NCI-H1417 (cell line): ENCODE measurements at regions not wholly inside any gene's neighbourhood (a gene's known extent, or its start where the extent isn't known, plus 50 kb on each side); places are given as distances from the start of the nearest gene placed in this dataset.
"Not testable (repeated sequence)": the region's sequence is repeated elsewhere in the genome, so short reads cannot be mapped to it uniquely, and the experiment has no call there.

Experiments used
- DNase-seq, 3 experiments: peaks; one replicate each; lab custom pipeline; 2025; lab: John Stamatoyannopoulos, UW

- DNase-seq, result no peak
Observed at GRCh38 chr3:78086150-78086549, 1046.3 kb downstream of the ROBO2 start.

- no peak for DNase-seq
Observed at GRCh38 chr3:78087134-78087533, 1047.2 kb downstream of the ROBO2 start.

- DNase-seq, result no peak
Observed at GRCh38 chr3:78088006-78088405, 1048.1 kb downstream of the ROBO2 start.

- DNase-seq, result no peak
Observed at GRCh38 chr3:78090382-78090781, 1050.5 kb downstream of the ROBO2 start.

GRCh38 chr3:78091478-78092119, 1051.7 kb downstream of the ROBO2 start:
- DNase-seq, result peak in 2 of 3 experiments; percentile 12 to 72

- DNase-seq, result not testable (repeated sequence)
Observed at GRCh38 chr3:78092574-78092973, 1052.7 kb downstream of the ROBO2 start.

GRCh38 chr3:78096488-78097255, 1056.8 kb downstream of the ROBO2 start:
- DNase-seq, result no peak

GRCh38 chr3:78098367-78098766, 1058.5 kb downstream of the ROBO2 start:
- no peak for DNase-seq

GRCh38 chr3:78101384-78101783, 1061.5 kb downstream of the ROBO2 start:
- no peak for DNase-seq

GRCh38 chr3:78108269-78108961, 1068.5 kb downstream of the ROBO2 start:
- not testable (repeated sequence) for DNase-seq

GRCh38 chr3:78112291-78113010, 1072.6 kb downstream of the ROBO2 start:
- DNase-seq, result peak in 2 of 3 experiments; percentile 24 to 69

- DNase-seq, result no peak
Observed at GRCh38 chr3:78115983-78116382, 1076.1 kb downstream of the ROBO2 start.

GRCh38 chr3:78116874-78117273, 1077.0 kb downstream of the ROBO2 start:
- no peak for DNase-seq

- no peak for DNase-seq
Observed at GRCh38 chr3:78123058-78123457, 1083.2 kb downstream of the ROBO2 start.

- DNase-seq, result no peak
Observed at GRCh38 chr3:78129707-78130106, 1089.8 kb downstream of the ROBO2 start.

GRCh38 chr3:78130741-78131290, 1090.9 kb downstream of the ROBO2 start:
- DNase-seq, result no peak

GRCh38 chr3:78134496-78134895, 1094.6 kb downstream of the ROBO2 start:
- DNase-seq, result no peak

GRCh38 chr3:78139166-78139565, 1099.3 kb downstream of the ROBO2 start:
- DNase-seq, result no peak

GRCh38 chr3:78140274-78140673, 1100.4 kb downstream of the ROBO2 start:
- no peak for DNase-seq

GRCh38 chr3:78140866-78141265, 1101.0 kb downstream of the ROBO2 start:
- no peak for DNase-seq

- DNase-seq, result no peak
Observed at GRCh38 chr3:78141269-78141668, 1101.4 kb downstream of the ROBO2 start.

GRCh38 chr3:78143000-78143399, 1103.1 kb downstream of the ROBO2 start:
- no peak for DNase-seq
